ENCODE measurements at regions not wholly inside any gene's neighbourhood (a gene's known extent, or its start where the extent isn't known, plus 50 kb on each side); places are given as distances from the start of the nearest gene placed in this dataset.

DNA sequence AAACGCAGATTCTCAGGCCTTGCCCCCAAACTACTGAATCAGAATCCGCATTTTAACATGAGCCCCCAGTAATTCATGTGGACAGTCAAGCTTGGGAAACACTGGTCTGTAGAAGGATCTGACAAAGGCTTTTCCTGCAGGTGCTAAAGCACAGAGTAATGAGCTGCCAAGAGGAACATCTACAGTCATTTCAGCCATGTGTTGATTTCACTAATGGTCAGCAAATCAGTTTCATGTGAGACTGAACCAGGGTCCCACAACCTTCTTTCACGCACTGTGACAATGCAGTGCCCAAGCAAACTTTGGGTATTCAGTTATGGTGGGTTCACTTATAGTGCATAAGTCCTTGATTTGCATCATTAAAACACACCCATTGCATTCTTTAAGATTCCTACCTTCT, 237.6 kb downstream of the TUSC7 start:
- intact Hi-C loops (cut with micrococcal nuclease; ENCODE audit: unreplicated experiment), result no loop called here
- Mint-ChIP-seq H3K27ac (ENCODE audit: unreplicated experiment) (no peak overlapping the region), H3K4me1 (ENCODE audit: low read depth, unreplicated experiment) (no peaks in the 10 kb centered on the region), H3K9me3 (ENCODE audit: low read depth, unreplicated experiment) (no peaks in the 10 kb centered on the region), H3K36me3 (ENCODE audit: insufficient read depth, unreplicated experiment) (no peaks in the 10 kb centered on the region), H3K27me3 (ENCODE audit: unreplicated experiment) (no peaks in the 10 kb centered on the region), H3K4me3 (ENCODE audit: low read depth, unreplicated experiment) (no peak overlapping the region)
- DNase-seq, result no peak
- CTCF ChIA-PET, result no interaction called here
- no peak for TF ChIP-seq CTCF (IDR thresholded peaks at IDR 0.05; ENCODE audit: unreplicated experiment)
- BruUV-seq (replicated peaks), result no TSS peak

- Mint-ChIP-seq H3K4me1 (ENCODE audit: low read depth, unreplicated experiment) (no peaks in the 10 kb centered on the region), H3K27ac (ENCODE audit: unreplicated experiment) (no peak overlapping the region), H3K27me3 (ENCODE audit: unreplicated experiment) (no peaks in the 10 kb centered on the region), H3K36me3 (ENCODE audit: insufficient read depth, unreplicated experiment) (no peaks in the 10 kb centered on the region), H3K4me3 (ENCODE audit: low read depth, unreplicated experiment) (no peak overlapping the region), H3K9me3 (ENCODE audit: low read depth, unreplicated experiment) (no peaks in the 10 kb centered on the region)
- TF ChIP-seq CTCF (IDR thresholded peaks at IDR 0.05; ENCODE audit: unreplicated experiment), result no peak
- CTCF ChIA-PET, result no interaction called here
- DNase-seq, result no peak
- no TSS peak for BruUV-seq (replicated peaks)
- intact Hi-C loops (cut with micrococcal nuclease; ENCODE audit: unreplicated experiment), result no loop called here
Measured at GRCh38 chr3:116947809-116948208, 238.2 kb downstream of the TUSC7 start.

DNA sequence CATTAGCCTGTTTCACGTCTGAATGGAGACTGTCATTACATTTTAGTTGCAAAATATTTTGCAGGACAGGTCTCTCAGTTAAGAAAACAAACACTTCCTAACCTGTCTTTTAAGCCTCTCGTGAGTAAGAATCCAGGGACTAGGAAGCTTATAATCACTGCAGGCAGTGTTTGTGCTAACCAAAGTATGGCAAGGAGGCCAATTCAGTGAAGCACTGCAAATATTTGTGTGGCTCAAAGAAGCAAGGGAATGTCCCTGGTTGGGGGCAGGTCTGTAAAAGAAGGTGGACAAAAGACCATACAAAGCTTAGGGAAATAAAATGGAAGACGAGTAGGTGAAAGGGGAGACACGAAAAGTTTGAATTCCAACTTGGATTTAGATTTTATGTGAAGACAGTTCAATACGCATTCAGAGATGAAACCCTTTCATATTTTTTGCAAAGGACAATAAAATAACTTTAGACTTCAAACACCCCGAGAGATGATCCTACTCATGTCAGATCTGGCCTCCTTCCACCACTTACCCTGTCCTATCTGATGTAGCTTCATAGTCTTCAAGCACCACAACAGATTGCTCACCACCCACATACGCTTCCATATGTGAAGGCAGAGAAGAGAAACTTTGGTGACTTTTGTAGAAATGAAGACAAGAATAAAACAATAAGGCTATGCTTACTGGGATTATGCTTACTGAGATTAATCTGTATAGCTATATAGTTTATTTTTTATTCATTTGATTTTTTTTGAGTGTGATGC, 240.9 kb downstream of the TUSC7 start:
- no peak for TF ChIP-seq CTCF (IDR thresholded peaks at IDR 0.05; ENCODE audit: unreplicated experiment)
- BruUV-seq (replicated peaks), result no TSS peak
- H3K4me1 Mint-ChIP-seq (ENCODE audit: low read depth, unreplicated experiment), result no peaks in the 10 kb centered on the region
- no peak overlapping the region for H3K27ac Mint-ChIP-seq (ENCODE audit: unreplicated experiment)
- intact Hi-C loops (cut with micrococcal nuclease; ENCODE audit: unreplicated experiment), result no loop called here
- CTCF ChIA-PET, result no interaction called here
- no peaks in the 10 kb centered on the region for H3K36me3 Mint-ChIP-seq (ENCODE audit: insufficient read depth, unreplicated experiment)
- no peaks in the 10 kb centered on the region for H3K27me3 Mint-ChIP-seq (ENCODE audit: unreplicated experiment)
- no peak overlapping the region for H3K4me3 Mint-ChIP-seq (ENCODE audit: low read depth, unreplicated experiment)
- no peak for DNase-seq
- no peaks in the 10 kb centered on the region for H3K9me3 Mint-ChIP-seq (ENCODE audit: low read depth, unreplicated experiment)

DNA sequence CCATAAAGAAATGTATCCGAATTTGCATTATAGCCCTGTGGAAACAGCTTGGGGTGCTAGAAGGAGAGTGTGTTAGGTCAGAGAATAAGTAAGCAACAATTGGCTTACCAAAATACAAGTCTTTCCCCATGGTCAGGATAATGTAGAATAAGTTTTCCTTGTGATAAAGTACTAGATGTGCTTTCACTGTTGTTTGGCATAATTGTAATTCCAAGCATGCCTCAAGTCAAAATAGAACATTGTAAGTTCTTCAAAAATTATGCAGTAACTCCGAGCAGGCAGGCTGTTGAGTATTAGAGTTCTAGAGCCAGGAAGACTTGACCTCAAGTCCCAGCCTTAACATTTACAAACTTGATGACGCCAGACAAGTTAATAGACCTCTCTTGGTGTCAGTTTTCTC, 242.0 kb downstream of the TUSC7 start:
- H3K4me1 Mint-ChIP-seq (ENCODE audit: low read depth, unreplicated experiment), result no peaks in the 10 kb centered on the region
- no TSS peak for BruUV-seq (replicated peaks)
- H3K4me3 Mint-ChIP-seq (ENCODE audit: low read depth, unreplicated experiment), result no peak overlapping the region
- no peaks in the 10 kb centered on the region for H3K27me3 Mint-ChIP-seq (ENCODE audit: unreplicated experiment)
- no peak for DNase-seq
- H3K9me3 Mint-ChIP-seq (ENCODE audit: low read depth, unreplicated experiment), result no peaks in the 10 kb centered on the region
- H3K36me3 Mint-ChIP-seq (ENCODE audit: insufficient read depth, unreplicated experiment), result no peaks in the 10 kb centered on the region
- intact Hi-C loops (cut with micrococcal nuclease; ENCODE audit: unreplicated experiment), result no loop called here
- no peak for TF ChIP-seq CTCF (IDR thresholded peaks at IDR 0.05; ENCODE audit: unreplicated experiment)
- H3K27ac Mint-ChIP-seq (ENCODE audit: unreplicated experiment), result no peak overlapping the region
- CTCF ChIA-PET, result no interaction called here
